ENCODE measurements at regions not wholly inside any gene's neighbourhood (a gene's known extent, or its start where the extent isn't known, plus 50 kb on each side); places are given as distances from the start of the nearest gene placed in this dataset.

GRCh38 chr18:11251229-11251890, 102.0 kb upstream of the PIEZO2 start:
- Mint-ChIP-seq H3K36me3 (ENCODE audit: low read depth) (no peaks in the 10 kb centered on the region), H3K27ac (no peak overlapping the region), H3K9me3 (no peaks in the 10 kb centered on the region), H3K4me1 (no peaks in the 10 kb centered on the region), H3K27me3 (ENCODE audit: low read depth, poor library complexity) (peaks cover 11% of the 10 kb centered on the region), H3K4me3 (no peak overlapping the region)
- no peak for DNase-seq
- no peak for TF ChIP-seq CTCF (IDR thresholded peaks at IDR 0.05)

GRCh38 chr18:11249391-11249790, 100.0 kb upstream of the PIEZO2 start:
- no peak for DNase-seq
- Mint-ChIP-seq H3K9me3 (no peaks in the 10 kb centered on the region), H3K27ac (no peak overlapping the region), H3K27me3 (ENCODE audit: low read depth, poor library complexity) (peaks cover 9% of the 10 kb centered on the region), H3K4me1 (no peaks in the 10 kb centered on the region), H3K36me3 (ENCODE audit: low read depth) (no peaks in the 10 kb centered on the region), H3K4me3 (no peak overlapping the region)
- no peak for TF ChIP-seq CTCF (IDR thresholded peaks at IDR 0.05)

- no peak for TF ChIP-seq CTCF (IDR thresholded peaks at IDR 0.05)
- Mint-ChIP-seq H3K27me3 (ENCODE audit: low read depth, poor library complexity) (peaks cover 16% of the 10 kb centered on the region), H3K4me1 (no peaks in the 10 kb centered on the region), H3K9me3 (no peaks in the 10 kb centered on the region), H3K36me3 (ENCODE audit: low read depth) (no peaks in the 10 kb centered on the region), H3K4me3 (no peak overlapping the region), H3K27ac (no peak overlapping the region)
- no peak for DNase-seq
Observed at GRCh38 chr18:11247381-11247970, 98.1 kb upstream of the PIEZO2 start.

- Mint-ChIP-seq H3K36me3 (ENCODE audit: low read depth) (no peaks in the 10 kb centered on the region), H3K27ac (no peak overlapping the region), H3K9me3 (no peaks in the 10 kb centered on the region), H3K27me3 (ENCODE audit: low read depth, poor library complexity) (peaks cover 14% of the 10 kb centered on the region), H3K4me1 (no peaks in the 10 kb centered on the region), H3K4me3 (no peak overlapping the region)
- DNase-seq = no peak
- TF ChIP-seq CTCF (IDR thresholded peaks at IDR 0.05) = no peak
Observed at GRCh38 chr18:11246495-11247300, 97.3 kb upstream of the PIEZO2 start.

GRCh38 chr18:11245879-11246278, 96.5 kb upstream of the PIEZO2 start:
- no peak for DNase-seq
- Mint-ChIP-seq H3K9me3 (no peaks in the 10 kb centered on the region), H3K4me3 (no peak overlapping the region), H3K4me1 (no peaks in the 10 kb centered on the region), H3K27me3 (ENCODE audit: low read depth, poor library complexity) (peaks cover 14% of the 10 kb centered on the region), H3K27ac (no peak overlapping the region), H3K36me3 (ENCODE audit: low read depth) (no peaks in the 10 kb centered on the region)
- TF ChIP-seq CTCF (IDR thresholded peaks at IDR 0.05) = no peak
